HG03565 (cell line): ENCODE measurements at regions not wholly inside any gene's neighbourhood (a gene's known extent, or its start where the extent isn't known, plus 50 kb on each side); places are given as distances from the start of the nearest gene placed in this dataset.

Source experiments
- ATAC-seq: cut with Tn5 transposase; IDR thresholded peaks from one replicate; pipeline ENCODE4 v1.9.1; 2021; ENCODE audit warnings: mild to moderate bottlenecking, moderate library complexity; ENCODE audit not compliant: unreplicated experiment

DNA sequence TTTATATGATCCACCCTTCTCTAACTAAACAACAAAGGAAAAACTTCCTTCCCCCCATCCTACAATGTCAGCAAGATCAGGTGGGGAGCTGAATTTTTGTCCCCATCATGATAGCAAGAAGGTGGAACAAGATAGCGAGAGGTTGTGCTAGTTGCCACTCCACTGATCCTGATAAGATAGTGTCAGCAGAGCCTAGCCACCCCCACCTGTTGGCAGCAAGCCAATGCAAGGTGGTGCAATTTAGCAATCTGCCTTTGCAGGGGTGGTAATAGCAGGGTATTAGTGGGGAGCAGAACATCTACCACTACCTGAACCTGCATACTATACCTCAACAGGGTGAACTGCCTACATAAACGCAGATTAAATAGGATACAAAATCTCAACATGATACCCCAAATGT, 80.2 kb upstream of the MAMLD1 start:
- ATAC-seq = no peak

DNA sequence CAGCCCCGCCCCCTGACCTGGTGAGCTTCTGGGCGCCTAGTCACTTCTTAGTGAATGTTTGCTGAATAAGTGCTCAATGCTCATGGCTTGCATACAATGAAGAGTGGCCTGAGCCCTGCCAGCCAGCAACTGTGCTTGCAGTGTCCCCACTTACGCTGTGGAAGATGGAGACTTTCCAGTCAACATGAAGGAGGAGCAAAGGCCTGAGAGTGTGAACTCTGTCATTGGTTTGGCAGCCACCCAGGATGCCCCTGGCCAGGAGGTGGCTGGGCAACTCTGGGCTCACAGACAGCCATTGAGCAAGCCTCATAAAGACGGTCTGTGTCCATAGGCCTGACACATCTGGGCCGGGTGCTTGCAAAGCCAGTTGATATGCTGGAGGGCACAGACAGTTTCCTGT, 72.1 kb upstream of the MAMLD1 start:
- ATAC-seq = no peak

DNA sequence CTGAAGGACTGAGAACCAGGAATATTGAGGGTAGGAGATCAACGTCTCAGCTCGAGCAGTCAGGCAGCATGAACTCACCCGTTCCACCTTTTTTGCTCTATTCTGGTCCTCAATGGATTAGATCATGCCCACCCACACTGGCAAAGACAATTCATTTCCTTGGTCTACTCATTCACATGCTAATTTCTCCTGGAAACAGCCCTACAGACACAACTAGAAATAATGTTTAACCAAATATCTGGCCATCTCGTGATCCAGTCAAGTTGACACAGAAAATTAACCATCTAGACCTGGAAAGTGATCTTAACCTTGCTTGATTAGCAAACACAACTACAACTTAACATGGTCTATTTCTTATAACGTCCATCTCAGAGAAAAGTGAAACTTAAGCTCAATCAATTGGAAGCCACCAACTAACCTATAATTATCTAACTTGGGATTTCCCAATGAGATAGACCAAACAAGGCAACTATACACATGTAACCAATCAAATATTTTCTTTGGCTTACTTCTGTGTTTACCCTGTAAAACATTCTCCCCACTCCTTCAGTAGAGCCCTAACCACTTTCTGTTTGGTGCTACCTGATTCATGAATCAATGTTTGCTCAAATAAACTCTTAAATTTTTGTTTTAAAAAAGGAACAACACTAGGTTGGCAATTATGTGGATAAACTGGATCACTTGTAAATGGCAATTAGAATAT, 69.7 kb upstream of the MAMLD1 start:
- no peak for ATAC-seq

DNA sequence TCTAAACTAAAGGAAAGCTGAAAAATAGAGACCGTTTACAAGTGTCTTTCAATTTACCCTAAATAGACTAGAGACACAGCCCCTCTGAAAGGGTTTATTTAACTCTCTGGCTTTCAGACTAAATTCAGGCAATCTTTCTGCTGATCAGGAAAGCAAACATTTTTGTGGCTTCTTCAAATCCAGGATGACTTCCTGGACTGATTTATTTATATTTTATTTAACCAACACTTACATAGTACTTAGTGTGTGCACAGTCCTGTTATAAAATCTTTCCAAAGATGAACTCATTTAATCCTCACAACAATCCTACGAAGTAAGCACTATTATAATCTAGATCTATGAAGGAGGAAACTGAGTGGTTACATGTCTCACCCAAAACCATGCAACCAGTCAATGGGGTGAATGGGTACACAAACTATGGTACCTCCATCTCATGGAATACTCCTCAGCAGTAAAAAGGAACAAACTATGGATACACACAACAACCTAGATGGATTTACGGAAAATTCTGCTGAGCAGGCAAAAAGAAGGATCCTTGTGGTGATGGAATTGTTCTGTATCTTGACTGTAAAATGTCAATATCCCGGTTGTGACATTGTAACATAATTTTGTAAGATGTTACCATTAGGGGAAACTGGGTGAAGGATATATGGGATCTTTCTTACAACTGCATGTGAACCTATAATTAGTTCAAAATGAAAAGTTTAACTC, 64.1 kb upstream of the MAMLD1 start:
- no peak for ATAC-seq

DNA sequence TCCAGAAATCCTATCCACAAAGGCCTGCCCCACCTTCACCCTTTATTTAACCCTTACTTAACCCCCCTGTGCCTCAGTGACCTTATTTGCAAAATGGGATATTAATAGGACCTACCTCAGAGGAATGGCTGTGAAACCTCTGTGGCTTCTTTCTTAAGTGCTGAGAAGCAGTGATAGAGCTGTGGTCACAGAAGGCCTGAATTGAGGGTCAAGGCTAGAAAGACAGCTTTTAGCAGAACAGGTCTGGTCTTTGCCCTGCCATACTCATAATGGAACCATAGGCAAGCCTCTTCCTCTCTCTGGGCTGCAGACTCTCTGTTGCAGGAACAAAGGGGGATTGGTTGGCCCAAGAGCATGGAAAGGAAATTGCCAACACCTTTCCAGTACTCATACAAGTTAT, 63.5 kb upstream of the MAMLD1 start:
- no peak for ATAC-seq

DNA sequence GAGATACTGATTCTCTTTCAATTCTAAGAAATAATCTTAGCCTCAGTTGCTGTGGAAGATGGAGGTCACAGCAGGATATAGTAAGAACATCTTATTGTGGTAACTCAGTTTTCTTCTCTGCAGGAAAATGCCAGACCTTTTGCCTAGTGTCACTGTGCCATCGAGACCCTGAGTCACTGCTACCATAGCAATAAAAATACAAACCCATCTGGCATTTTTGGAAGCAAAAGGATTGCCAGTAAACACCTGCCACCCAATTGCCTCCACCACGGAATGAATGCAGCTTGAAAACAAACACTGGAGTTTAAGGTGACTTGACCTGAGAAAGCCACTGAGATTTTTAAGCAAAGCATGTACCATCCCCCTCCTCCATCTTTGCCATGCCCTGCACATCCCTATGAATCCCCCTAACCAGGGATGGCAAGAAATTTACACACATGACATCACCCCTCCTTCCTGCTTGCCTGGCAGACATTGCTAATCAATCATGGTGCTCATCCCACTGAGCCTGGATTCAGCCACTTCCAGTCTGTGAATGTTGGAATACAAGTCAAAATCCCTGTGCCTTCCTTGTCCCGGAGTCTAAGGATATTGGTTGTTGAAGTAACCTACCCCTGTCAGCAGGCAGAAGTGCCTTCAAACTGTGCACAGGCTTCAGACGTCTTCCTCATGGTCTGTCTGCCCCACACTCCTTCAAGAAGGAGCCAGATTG, 59.6 kb upstream of the MAMLD1 start:
- ATAC-seq = no peak

DNA sequence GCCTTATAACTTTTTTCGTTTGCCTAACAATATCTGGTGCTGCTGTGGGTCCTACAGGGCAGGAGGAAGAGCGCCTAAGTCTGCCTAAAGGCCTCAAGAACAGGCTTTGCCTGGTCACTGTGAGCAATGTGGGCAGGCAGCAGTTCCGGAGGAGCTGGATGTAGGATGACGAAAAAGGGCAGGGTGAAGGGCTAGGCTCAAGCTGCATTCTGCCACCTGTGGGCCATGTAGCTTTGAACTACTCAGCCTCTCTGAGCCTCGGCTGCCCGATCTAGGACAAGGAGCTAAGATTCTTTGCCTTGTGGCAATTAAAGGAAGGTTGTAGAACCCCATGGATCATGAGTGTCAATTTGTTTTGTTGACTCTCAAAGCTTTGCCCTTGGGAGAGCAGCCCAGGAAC, 57.1 kb upstream of the MAMLD1 start:
- ATAC-seq = no peak

DNA sequence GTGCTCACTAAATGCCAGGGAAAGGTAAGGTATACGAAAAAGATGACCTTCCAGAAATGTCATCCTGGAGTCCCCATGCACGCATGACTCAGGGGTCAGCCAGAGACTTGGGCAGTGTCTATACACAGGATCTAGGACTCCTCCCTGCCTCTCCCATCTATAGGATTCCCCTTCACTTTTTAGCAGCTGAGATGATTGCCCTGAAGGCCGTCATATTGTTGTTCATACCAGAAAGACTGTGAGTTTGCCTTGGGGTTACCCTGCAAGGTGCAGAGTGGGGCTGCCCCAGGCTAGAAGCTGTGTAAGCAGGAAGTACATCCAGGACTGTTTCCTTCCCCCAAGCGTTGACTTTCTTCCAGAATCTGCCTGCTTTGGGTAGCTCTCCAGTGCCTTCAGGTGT, 55.1 kb upstream of the MAMLD1 start:
- ATAC-seq = no peak

DNA sequence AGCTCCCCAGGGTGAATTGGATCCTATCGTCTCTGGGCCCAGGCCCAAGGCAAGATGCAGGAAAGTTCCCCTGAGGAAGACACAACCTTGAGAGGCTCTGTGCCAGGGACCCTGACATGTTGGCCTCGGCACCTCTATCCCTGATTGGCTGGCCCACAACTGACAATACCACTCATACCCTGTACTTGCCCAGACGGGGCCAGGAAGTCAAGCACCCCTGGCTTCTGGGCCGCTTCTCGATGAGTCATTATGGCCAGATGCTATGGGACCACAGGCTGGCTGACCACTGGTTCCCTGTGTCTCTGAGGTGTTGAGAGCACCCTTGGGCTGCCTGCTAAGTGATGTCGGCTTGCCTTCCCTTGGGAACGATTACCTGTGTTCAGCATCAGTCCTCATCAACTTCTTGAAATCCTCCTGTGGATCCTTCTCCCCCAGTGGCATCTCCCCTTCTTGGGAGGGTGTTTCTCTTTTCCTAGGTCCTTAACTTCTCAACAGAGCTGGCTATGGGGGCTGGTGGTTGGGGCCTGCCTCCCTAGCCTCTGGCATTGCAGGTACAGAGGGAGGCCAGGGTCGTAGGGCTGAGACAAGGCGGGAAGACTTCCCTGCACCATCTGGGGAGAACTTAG, 54.5 kb upstream of the MAMLD1 start:
- no peak for ATAC-seq

DNA sequence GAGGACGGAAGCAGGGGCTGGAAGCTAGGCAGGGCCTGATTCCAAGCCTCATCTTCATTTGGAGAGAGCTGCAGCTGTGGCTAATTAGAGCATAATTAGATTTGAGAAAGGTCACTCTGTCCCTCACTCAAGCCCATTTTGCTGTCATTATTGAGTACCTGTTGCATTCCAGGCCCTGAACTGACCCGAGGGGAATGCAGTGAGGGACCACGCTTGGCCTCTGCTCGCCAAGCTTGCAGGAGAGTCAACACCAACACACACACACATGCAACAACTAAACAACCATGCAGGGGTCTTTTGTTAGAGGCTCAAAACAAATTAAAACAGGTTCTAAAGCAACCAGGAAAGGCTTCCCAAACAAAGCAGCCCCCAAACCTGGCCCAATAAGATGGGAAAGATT, 52.7 kb upstream of the MAMLD1 start:
- ATAC-seq = no peak

DNA sequence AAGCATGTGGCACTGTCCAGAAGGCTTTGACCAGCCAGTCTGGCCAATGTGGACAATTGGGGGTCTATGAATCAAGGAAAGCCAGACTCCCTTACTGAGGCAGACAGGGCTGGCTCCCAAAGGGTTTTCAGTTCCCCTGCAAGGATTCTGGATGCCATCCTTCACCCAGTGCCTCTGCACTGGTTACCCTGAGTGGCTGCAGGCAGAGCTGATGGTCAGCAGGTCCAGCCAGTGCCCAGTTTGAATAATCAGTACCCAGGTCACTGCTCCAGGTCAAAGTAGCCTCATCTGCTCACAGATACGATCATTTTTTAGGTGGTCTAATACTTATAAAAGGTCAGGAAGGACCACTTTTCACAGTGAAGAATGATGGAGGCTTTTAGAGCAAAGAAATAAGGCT, 52.2 kb upstream of the MAMLD1 start:
- ATAC-seq = no peak

DNA sequence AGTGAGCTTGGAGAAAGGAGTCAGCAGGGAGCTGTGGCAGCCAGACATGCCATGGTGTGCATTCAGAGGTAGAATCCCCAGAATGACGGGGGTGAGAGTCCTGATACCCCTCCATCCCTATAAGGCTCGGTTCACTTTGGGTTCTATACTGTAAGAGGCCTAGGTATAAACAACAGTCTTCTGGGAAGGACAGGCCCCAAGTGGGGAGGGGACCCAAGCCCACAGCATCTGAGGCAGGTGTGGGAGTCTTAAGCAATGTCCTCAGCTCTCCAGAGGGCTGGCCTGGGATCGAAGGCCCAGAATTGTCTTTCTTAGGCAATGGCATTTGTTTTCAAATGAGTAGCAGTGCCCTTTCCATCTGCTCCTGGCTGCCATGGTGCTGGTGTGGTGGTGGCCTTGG, 50.2 kb upstream of the MAMLD1 start:
- ATAC-seq = no peak
